ENCODE measurements at regions not wholly inside any gene's neighbourhood (a gene's known extent, or its start where the extent isn't known, plus 50 kb on each side); places are given as distances from the start of the nearest gene placed in this dataset.

DNA sequence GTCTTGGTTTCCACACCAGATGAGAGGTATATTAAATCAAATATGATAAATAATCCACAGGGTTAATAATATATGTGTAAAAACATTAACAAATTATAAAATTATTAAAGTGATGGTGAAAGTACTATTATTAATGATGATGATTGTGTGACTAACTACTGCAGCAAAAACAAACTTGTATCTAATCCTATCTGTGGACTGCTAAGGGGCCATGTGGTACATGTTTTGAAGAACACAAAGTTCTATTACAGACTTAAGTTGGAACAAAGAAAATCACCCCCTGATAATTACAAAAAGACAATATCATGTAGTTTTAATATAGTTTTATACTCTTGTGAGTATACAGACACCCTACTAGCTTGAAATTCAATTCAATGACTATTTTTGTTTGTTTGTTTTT, 504.2 kb upstream of the NBEA start:
- no peak for DNase-seq (ENCODE audit: low spot score)
- Mint-ChIP-seq H3K27ac (ENCODE audit: unreplicated experiment) (no peak overlapping the region), H3K9me3 (ENCODE audit: low read depth) (peaks cover 4% of the 10 kb centered on the region), H3K27me3 (ENCODE audit: low read depth) (no peaks in the 10 kb centered on the region), H3K36me3 (ENCODE audit: low read depth) (no peaks in the 10 kb centered on the region), H3K4me1 (ENCODE audit: low read depth) (peaks cover 13% of the 10 kb centered on the region), H3K4me3 (ENCODE audit: unreplicated experiment) (no peak overlapping the region)
- TF ChIP-seq, protein P1, sequence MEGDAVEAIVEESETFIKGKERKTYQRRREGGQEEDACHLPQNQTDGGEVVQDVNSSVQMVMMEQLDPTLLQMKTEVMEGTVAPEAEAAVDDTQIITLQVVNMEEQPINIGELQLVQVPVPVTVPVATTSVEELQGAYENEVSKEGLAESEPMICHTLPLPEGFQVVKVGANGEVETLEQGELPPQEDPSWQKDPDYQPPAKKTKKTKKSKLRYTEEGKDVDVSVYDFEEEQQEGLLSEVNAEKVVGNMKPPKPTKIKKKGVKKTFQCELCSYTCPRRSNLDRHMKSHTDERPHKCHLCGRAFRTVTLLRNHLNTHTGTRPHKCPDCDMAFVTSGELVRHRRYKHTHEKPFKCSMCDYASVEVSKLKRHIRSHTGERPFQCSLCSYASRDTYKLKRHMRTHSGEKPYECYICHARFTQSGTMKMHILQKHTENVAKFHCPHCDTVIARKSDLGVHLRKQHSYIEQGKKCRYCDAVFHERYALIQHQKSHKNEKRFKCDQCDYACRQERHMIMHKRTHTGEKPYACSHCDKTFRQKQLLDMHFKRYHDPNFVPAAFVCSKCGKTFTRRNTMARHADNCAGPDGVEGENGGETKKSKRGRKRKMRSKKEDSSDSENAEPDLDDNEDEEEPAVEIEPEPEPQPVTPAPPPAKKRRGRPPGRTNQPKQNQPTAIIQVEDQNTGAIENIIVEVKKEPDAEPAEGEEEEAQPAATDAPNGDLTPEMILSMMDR (IDR thresholded peaks at IDR 0.05) = no peak

DNA sequence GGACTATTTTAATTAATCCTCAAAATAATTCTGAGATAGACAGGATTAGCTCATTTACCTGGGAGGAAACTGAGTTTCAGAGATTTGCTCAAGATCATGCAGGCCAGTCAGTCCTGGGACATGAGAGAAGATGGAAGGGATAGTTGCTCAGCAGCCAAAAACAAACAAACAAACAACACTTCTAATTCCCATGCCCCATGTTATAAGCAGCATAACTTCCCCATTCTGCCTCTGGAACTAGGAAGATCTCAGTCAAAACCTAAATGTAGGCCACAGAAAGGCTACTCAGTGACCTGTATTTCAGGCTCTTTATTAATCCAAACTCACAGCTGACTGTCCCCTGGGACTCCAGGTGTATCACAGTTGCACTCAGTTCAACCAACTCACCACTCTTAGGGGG, 489.2 kb upstream of the NBEA start:
- TF ChIP-seq, protein P1 (IDR thresholded peaks at IDR 0.05) = no peak
- no peaks in the 10 kb centered on the region for H3K4me1 Mint-ChIP-seq (ENCODE audit: low read depth)
- H3K4me3 Mint-ChIP-seq (ENCODE audit: unreplicated experiment) = no peak overlapping the region
- no peaks in the 10 kb centered on the region for H3K36me3 Mint-ChIP-seq (ENCODE audit: low read depth)
- no peak for DNase-seq (ENCODE audit: low spot score)
- H3K9me3 Mint-ChIP-seq (ENCODE audit: low read depth) = no peaks in the 10 kb centered on the region
- no peak overlapping the region for H3K27ac Mint-ChIP-seq (ENCODE audit: unreplicated experiment)
- H3K27me3 Mint-ChIP-seq (ENCODE audit: low read depth) = no peaks in the 10 kb centered on the region

GRCh38 chr13:34458756-34459715, 483.0 kb upstream of the NBEA start:
- no peak for DNase-seq (ENCODE audit: low spot score)
- TF ChIP-seq, protein P1 (IDR thresholded peaks at IDR 0.05) = no peak
- Mint-ChIP-seq H3K4me3 (ENCODE audit: unreplicated experiment) (no peak overlapping the region), H3K9me3 (ENCODE audit: low read depth) (peaks cover 2% of the 10 kb centered on the region), H3K27ac (ENCODE audit: unreplicated experiment) (no peak overlapping the region), H3K4me1 (ENCODE audit: low read depth) (peaks cover 26% of the 10 kb centered on the region), H3K27me3 (ENCODE audit: low read depth) (no peaks in the 10 kb centered on the region), H3K36me3 (ENCODE audit: low read depth) (no peaks in the 10 kb centered on the region)

GRCh38 chr13:34459856-34460255, 482.2 kb upstream of the NBEA start:
- H3K4me3 Mint-ChIP-seq (ENCODE audit: unreplicated experiment) = no peak overlapping the region
- no peak overlapping the region for H3K27ac Mint-ChIP-seq (ENCODE audit: unreplicated experiment)
- TF ChIP-seq, protein P1 (IDR thresholded peaks at IDR 0.05) = no peak
- H3K4me1 Mint-ChIP-seq (ENCODE audit: low read depth) = peaks cover 29% of the 10 kb centered on the region
- peaks cover 2% of the 10 kb centered on the region for H3K9me3 Mint-ChIP-seq (ENCODE audit: low read depth)
- H3K36me3 Mint-ChIP-seq (ENCODE audit: low read depth) = no peaks in the 10 kb centered on the region
- H3K27me3 Mint-ChIP-seq (ENCODE audit: low read depth) = no peaks in the 10 kb centered on the region
- DNase-seq (ENCODE audit: low spot score) = no peak

- no peaks in the 10 kb centered on the region for H3K27me3 Mint-ChIP-seq (ENCODE audit: low read depth)
- no peak for DNase-seq (ENCODE audit: low spot score)
These were observed 479.2 kb upstream of the NBEA start for GRCh38 chr13:34462843-34463242.

More at GRCh38 chr13:34462843-34463242, 479.2 kb upstream of the NBEA start:
- Mint-ChIP-seq H3K4me3 (ENCODE audit: unreplicated experiment) (no peak overlapping the region), H3K4me1 (ENCODE audit: low read depth) (peaks cover 29% of the 10 kb centered on the region), H3K9me3 (ENCODE audit: low read depth) (peaks cover 2% of the 10 kb centered on the region), H3K27ac (ENCODE audit: unreplicated experiment) (no peak overlapping the region), H3K36me3 (ENCODE audit: low read depth) (no peaks in the 10 kb centered on the region)
- TF ChIP-seq, protein P1 (IDR thresholded peaks at IDR 0.05) = no peak
